Sciatic nerve (tissue), 2 donors: ENCODE measurements at regions not wholly inside any gene's neighbourhood (a gene's known extent, or its start where the extent isn't known, plus 50 kb on each side); places are given as distances from the start of the nearest gene placed in this dataset.
A peak's percentile ranks its signal among the peaks of the same experiment; 100 is the strongest.
"Not testable (repeated sequence)": the region's sequence is repeated elsewhere in the genome, so short reads cannot be mapped to it uniquely, and the experiment has no call there.

Source experiments
- ATAC-seq: fragments of 200-7000 bp; cut with Tn5 transposase; one replicate; pipeline ENCODE4 v1.9.1; 2020; ENCODE audit warnings: mild to moderate bottlenecking, moderate library complexity
- DNase-seq: peaks from one replicate; pipeline ENCODE4 v3.0.0-alpha.2; 2020; ENCODE audit warnings: low spot score
- intact Hi-C: fragments of 100-400 bp; cut with DNase I; formaldehyde crosslinking; loops from one replicate; pipeline ENCODE4 v1.14.2; 2022
- donor health status: DM: no; HTN: no; CAD: no.
- donor health status: DM: no; HTN: no; CAD: no.

- no peak for ATAC-seq
- intact Hi-C loops = no loop called here
- no peak for DNase-seq
These were observed 296.0 kb upstream of the COL8A1 start for GRCh38 chr3:99342383-99342782.

DNA sequence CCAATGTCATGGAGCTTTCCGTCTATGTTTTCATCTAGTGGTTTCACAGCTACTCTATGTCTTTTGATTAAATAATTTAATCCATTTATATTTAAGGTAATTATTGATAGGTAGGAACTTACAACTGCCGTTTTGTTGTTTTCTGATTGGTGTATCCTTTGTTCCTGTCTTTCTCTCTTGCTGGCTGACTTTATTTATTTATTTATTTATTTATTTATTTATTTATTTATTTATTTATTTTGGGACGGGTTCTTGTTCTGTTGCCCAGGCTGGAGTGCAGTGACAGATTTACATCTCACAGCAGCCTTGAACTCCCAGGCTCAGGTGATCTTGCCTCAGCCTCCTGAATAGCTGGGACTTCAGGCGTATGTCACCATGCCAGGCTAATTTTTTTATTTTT, 299.2 kb upstream of the COL8A1 start:
- intact Hi-C loops = no loop called here
- ATAC-seq = no peak
- no peak for DNase-seq

DNA sequence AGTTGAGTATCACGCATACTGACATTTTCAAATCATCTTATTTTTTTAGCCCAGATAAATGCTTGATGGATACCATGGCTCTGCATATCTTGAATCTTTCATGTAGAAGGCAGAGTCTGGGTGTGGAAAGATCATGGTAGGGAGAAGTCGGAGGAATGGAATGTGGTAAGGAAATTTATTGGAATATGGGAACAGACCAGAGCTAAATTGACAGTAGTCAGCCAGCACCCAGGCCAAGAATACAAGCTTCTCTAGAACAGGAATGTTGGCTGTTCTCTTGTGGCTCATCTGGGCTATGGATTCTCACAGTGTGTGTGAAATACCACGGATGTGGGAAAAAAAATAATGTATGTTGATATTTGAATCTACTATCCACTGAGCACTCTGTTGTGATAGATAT, 305.7 kb upstream of the COL8A1 start:
- no peak for DNase-seq
- ATAC-seq = no peak
- intact Hi-C loops = no loop called here

- intact Hi-C loops = no loop called here
- DNase-seq = no peak
- no peak for ATAC-seq
These were observed 306.1 kb upstream of the COL8A1 start for GRCh38 chr3:99332276-99332675.

DNA sequence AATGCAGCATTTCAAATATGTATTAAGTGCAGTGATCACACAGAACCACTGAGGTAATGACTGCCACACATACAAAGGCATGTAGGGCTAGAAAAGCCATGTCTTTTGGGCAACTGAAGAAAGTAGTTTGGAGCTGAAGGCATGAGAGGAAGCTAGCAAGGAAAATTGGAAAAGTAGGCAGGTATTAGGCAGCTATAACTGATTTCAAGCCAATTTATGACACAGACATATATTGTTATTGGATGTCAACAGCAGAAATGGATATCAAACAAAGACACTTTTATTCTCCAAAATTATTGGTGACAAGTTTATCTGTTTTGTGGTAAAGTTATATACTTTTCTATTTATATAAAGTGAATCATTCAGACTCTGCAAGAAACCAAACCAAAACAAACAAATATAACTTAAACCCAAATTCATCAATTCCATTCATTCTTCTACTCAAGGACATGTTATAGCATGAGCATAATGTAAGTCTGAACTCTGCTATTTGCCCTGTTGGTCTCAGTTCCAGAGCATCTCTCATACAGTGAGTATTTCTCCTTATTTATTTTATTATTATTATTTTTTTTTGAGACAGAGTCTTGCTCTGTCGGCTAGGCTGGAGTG, 307.4 kb upstream of the COL8A1 start:
- intact Hi-C loops = no loop called here
- ATAC-seq = no peak
- no peak for DNase-seq

DNA sequence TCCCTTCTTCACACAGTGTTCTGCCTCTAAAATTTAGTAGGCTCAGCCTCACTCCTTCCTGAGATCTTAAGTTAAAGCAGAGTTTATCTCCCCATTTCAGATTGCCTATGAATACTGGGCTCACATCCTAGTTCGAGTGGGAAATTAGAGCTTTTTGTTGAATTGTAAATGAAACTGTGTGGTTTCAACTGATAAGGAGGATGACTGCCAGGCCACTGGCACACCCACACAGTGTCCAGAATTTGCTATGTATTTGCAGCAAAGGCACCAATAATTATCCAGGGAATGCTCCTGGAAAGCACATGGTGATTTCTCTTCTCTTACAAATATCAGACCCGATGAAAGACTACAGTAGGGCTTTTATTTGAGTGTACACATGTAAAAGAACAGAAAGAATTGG, 308.1 kb upstream of the COL8A1 start:
- intact Hi-C loops = no loop called here
- ATAC-seq = no peak
- no peak for DNase-seq

DNA sequence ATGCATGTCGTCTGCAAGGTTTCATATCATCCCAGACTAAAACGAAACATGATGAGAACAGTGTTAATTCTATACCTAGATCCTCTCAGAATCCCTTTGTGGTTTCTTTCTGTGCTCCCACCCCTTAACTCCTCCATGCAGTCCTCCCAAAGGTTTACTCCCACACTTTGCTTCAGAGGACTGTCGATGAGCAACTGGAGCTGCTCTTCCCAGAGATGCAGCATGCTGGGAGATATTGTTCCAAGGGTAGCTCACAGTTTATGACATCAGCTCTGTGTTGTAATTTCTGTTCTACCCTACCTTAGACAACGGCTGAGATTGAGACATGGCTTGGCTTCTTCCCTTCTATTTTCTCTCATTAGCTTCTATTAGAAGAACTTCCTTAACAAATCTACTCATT, 313.0 kb upstream of the COL8A1 start:
- DNase-seq = no peak
- intact Hi-C loops = no loop called here
- ATAC-seq = peak; percentile 46

DNA sequence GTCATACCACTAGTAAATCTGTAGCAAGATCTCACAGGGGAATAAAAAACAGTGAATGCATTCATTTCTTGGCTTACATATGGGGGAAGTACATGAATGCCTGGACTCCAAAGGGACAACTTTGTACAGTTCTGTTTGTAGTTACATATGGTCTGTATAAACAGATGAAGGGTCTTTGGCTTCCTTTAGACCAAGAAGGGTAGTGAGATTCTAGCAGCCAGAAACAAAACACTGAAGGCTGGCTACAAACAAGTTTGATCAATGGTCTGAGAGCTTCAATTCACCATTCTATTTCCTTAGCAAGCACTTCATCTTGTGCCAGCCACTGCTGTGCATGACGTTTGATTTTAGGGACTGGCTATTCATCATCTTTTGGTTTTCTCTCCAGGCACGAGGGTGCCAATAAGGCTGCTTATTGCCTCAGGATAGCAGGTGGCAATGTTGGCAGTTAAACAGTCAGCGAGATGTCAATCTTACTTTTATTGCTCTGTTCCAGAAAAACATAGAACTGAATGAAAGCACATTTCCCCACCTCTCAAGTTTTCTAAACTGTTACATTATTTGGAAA, 313.7 kb upstream of the COL8A1 start:
- ATAC-seq (no peak), DNase-seq (no peak)
- intact Hi-C loops = no loop called here

- no peak for ATAC-seq
- no peak for DNase-seq
- intact Hi-C loops = no loop called here
These were observed 314.5 kb upstream of the COL8A1 start for GRCh38 chr3:99323940-99324339.

DNA sequence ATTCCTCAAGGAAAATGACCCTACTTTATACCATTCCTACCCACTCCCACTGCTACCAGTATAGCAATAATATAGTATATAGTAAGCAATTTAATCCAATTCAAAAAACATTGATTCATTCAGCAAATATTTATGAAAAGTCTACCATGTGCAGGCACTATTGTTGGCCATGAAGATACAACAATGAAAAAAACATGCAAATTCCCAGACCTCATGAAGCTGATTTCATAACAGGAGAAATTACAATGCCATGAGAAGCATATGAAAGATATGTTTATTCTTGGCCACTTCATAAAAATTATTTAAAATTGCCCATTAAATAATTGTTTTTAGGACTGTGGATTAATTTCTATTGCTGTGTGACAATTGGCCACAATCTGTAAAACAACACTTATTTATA, 315.8 kb upstream of the COL8A1 start:
- DNase-seq (no peak), ATAC-seq (no peak)
- intact Hi-C loops = no loop called here

DNA sequence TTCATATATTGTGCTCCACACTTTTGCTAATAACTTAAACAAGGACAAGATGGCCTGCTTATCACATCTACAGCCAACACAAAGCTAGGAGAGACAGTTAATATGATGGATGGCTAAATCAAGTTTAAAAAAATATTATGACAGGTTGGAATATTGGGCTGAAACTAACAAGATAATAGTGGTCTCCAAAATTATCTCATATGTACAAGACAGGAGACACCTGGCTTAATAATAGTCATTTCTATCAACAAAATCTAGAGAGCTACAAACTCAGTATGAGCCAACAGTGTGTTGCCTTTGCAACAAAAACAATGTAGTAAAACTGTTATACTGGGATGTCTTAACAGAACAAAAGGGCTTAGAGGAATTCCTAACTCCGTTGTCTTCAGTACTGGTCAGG, 317.1 kb upstream of the COL8A1 start:
- no peak for DNase-seq
- intact Hi-C loops = no loop called here
- no peak for ATAC-seq

DNA sequence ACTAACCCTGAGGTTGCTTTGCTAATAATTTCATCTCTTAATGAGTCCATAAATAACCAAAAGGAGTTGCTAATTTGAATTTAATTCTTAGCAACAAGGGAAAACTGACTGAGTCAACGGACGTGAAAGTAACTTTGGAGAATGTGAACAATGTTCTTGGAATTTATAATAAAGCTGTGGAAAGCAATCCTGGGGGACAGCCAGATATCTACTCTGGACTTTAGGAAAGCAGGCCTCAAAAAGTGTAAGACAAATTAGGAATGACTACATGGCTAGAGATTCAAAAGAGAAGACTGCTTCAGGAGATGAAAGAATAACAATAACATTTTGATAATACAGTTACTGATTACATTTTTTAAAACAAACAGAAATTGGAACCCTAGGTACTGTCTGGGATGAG, 318.4 kb upstream of the COL8A1 start:
- intact Hi-C loops = no loop called here
- ATAC-seq (no peak), DNase-seq (no peak)

DNA sequence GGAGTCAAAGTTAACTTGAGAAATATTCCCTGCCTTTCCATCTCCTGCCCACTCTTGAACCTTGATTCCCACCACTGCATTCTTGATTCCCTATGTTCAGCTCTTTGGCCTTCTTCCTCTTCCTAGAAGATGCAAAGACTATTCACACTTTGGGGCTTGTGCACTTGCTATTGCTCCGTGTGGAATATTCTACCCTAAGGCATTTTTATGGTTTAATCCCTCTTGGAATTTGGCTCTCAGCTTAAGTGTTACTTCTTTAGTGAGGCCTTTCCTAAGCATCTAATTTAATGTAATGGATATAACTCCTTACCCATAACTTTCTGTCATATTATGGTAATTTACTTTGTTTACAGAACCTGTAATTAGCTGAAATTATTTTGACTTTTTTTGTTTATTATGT, 318.9 kb upstream of the COL8A1 start:
- ATAC-seq (no peak), DNase-seq (no peak)
- intact Hi-C loops = no loop called here

DNA sequence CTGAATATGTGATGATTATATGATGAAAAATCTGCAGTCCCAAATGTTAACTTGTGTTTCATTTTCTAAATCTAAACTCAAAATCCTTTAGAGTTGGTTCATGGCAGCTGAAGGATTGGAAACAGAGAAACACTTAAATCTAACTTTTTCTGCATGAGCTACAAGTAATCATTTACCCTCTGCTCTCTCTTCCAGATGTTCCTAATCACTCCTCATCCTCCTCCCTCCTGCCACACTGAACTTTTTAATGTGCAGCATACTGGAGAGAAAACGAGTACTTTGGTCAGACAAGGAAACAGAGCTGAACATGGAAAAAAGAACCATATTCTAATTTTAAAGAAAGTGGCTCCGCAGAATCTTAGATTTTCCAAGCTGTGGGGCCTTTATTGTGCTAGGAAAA, 321.2 kb upstream of the COL8A1 start:
- ATAC-seq (no peak), DNase-seq (no peak)
- intact Hi-C loops = no loop called here

- intact Hi-C loops = no loop called here
- DNase-seq = no peak
- no peak for ATAC-seq
These were observed 322.5 kb upstream of the COL8A1 start for GRCh38 chr3:99315896-99316295.

DNA sequence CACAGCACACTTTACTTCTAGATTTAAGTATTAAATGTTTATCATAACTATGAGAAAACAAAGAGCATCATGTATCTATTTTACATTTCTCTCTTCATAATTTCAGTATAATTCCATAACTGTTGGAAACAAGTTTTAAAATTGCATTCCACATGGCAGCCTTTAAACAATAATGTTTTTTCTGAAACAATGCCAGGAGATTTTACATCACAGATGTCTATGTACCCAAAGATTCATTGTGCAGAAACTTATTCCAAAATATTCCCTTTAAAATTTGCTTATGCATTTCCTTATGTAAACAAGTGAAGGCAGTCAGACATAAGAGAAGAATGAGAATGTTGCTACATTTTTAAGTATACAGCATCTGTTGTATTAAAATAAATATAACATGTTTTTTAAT, 324.9 kb upstream of the COL8A1 start:
- DNase-seq (no peak), ATAC-seq (no peak)
- intact Hi-C loops = no loop called here

DNA sequence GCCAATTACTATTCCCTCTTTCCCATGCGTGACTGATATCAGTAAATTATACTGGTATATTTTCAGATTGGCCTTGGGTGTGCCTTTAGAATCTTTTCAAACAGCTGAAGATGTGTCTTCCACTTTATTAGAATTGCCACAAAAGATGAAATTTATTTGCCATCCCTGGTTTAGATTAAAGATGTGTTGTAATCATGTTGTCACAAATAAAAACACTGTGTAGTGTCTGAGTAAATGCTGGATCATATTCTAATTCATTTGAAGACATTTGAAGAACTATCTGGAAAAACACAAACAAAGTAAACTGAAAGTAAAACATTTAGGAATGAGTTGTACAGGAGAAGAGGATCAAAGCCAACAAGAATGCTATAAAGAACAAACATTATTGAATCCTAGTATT, 339.7 kb upstream of the COL8A1 start:
- no peak for DNase-seq
- intact Hi-C loops = no loop called here
- no peak for ATAC-seq

GRCh38 chr3:99295836-99296235, 342.6 kb upstream of the COL8A1 start:
- no peak for DNase-seq
- intact Hi-C loops = no loop called here
- no peak for ATAC-seq

DNA sequence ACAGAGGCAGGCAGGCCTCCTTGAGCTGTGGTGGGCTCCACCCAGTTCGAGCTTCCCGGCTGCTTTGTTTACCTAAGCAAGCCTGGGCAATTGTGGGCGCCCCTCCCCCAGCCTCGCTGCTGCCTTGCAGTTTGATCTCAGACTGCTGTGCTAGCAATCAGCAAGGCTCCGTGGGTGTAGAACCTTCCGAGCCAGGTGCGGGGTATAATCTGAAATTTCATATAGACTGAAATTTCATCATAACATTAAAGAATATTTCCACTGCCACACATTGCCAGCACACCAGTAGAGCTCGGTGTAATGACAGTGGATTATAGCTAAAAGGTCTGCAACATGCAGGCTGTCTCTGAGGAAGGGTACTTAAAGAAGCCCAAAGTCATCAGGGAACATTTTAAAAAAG, 344.3 kb upstream of the COL8A1 start:
- intact Hi-C loops, ATAC-seq, DNase-seq: not testable (repeated sequence)

- ATAC-seq (no peak), DNase-seq (no peak)
- intact Hi-C loops = no loop called here
These were observed 350.5 kb upstream of the COL8A1 start for GRCh38 chr3:99287876-99288275.

DNA sequence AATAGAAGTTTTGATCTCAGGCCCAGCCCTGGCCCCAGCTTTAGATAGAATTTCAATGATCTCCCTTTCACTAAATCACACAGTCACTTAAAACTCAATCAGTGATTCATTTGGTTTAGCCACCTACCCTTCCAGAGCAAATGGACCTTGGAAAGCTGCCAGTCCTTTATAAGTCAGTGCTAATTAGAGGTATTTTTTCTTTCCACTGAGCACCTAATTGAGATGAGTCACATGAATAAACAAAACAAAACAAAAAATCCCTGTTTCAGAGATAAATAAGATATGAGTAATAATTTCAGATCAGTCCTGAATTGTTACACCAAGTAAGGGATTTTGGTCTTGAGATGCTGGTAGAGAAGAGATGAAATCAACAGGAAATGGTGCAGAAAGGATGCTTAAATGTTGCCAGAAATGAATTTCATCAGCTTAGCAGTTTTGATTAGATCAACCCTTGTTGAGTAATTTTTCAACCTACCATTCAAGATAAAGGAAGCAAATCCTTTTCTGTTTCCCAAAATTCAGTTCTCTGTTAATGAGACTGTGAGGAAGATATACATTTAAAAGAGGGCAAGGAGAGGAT, 352.0 kb upstream of the COL8A1 start:
- no peak for ATAC-seq
- intact Hi-C loops = no loop called here
- no peak for DNase-seq
